Uterus (tissue), 2 donors: ENCODE measurements at regions not wholly inside any gene's neighbourhood (a gene's known extent, or its start where the extent isn't known, plus 50 kb on each side); places are given as distances from the start of the nearest gene placed in this dataset.

Experiments
- CTCF ChIP-seq, 4 experiments: fragments of 200-600 bp in 2 of 4; fragments of 450-650 bp in 2 of 4; sonication (generic) in 2 of 4; IDR thresholded peaks; one replicate each; pipeline ENCODE4 v1.5.1; 2016 to 2019; ENCODE audit warnings: antibody characterized with exemption in 4 of 4, mild to moderate bottlenecking in 2 of 4, moderate library complexity in 1 of 4
- POLR2A ChIP-seq, 2 donors: fragments of 450-650 bp; IDR thresholded peaks; one replicate each; pipeline ENCODE4 v1.6.1; 2016; ENCODE audit warnings: antibody characterized with exemption in 2 of 2, mild to moderate bottlenecking in 1 of 2, moderate library complexity in 1 of 2

- TF ChIP-seq CTCF (IDR thresholded peaks at IDR 0.05) (no peak), POLR2A (IDR thresholded peaks at IDR 0.05) (no peak)
Measured at GRCh38 chr5:8581047-8581446, 712.1 kb downstream of the MTRR start.
